Mesenchymal stem cell (in vitro differentiated cells and primary cell): ENCODE measurements at regions not wholly inside any gene's neighbourhood (a gene's known extent, or its start where the extent isn't known, plus 50 kb on each side); places are given as distances from the start of the nearest gene placed in this dataset.

Experiments used
- DNase-seq: peaks from one replicate; pipeline ENCODE4 v3.0.0-alpha.2; 2013
- H2AFZ ChIP-seq: one replicate; pipeline ENCODE4 v1.6.1; 2013; ENCODE audit warnings: low read depth, mild to moderate bottlenecking, control low read depth, inconsistent platforms, low read length, moderate library complexity
- H2AK5ac ChIP-seq: 2 replicates; pipeline ENCODE4 v1.6.1; 2013; ENCODE audit warnings: low read length, moderate library complexity, mild to moderate bottlenecking, inconsistent platforms; ENCODE audit not compliant: severe bottlenecking
- H2BK120ac ChIP-seq: one replicate; pipeline ENCODE4 v1.6.1; 2013; ENCODE audit warnings: low read depth, mild to moderate bottlenecking, inconsistent platforms, low read length, moderate library complexity
- H2BK12ac ChIP-seq, 2 experiments: one replicate each; pipeline ENCODE4 v1.6.1; 2013; ENCODE audit warnings: inconsistent platforms in 2 of 2, low read length in 2 of 2, mild to moderate bottlenecking in 2 of 2, moderate library complexity in 2 of 2, control low read depth in 1 of 2
- H2BK15ac ChIP-seq: one replicate; pipeline ENCODE4 v1.6.1; 2013; ENCODE audit warnings: mild to moderate bottlenecking, low read depth, inconsistent platforms; ENCODE audit not compliant: poor library complexity, severe bottlenecking
- H2BK5ac ChIP-seq: 2 replicates; pipeline ENCODE4 v1.6.1; 2013; ENCODE audit warnings: low read depth, mild to moderate bottlenecking, low read length, control low read depth, inconsistent platforms; ENCODE audit not compliant: poor library complexity, severe bottlenecking
- H3K14ac ChIP-seq, 2 experiments: one replicate each; pipeline ENCODE4 v1.6.1; 2013; ENCODE audit warnings: inconsistent platforms in 2 of 2, low read length in 2 of 2, control low read depth in 1 of 2, mild to moderate bottlenecking in 1 of 2, moderate library complexity in 1 of 2
- H3K18ac ChIP-seq, 2 experiments: one replicate each; pipeline ENCODE4 v1.6.1; 2013; ENCODE audit warnings: inconsistent platforms in 2 of 2, low read length in 2 of 2, control low read depth in 1 of 2, low read depth in 1 of 2, mild to moderate bottlenecking in 1 of 2
- H3K23ac ChIP-seq, 2 experiments: one replicate each; pipeline ENCODE4 v1.6.1; 2013; ENCODE audit warnings: inconsistent platforms in 2 of 2, low read length in 2 of 2, mild to moderate bottlenecking in 2 of 2, moderate library complexity in 2 of 2, control low read depth in 1 of 2
- H3K27ac ChIP-seq: 2 replicates; pipeline ENCODE4 v1.5.1; 2013; ENCODE audit warnings: mild to moderate bottlenecking, moderate library complexity, low read length, control low read depth, inconsistent platforms; ENCODE audit not compliant: poor library complexity, severe bottlenecking
- H3K27me3 ChIP-seq, 2 experiments: 2 replicates each; pipeline versions ENCODE4 v1.6.1 to v1.7.0; 2013; ENCODE audit warnings: low read length in 2 of 2, mild to moderate bottlenecking in 2 of 2, moderate library complexity in 2 of 2, control low read depth in 1 of 2, inconsistent platforms in 1 of 2; ENCODE audit not compliant: control insufficient read depth in 1 of 2, insufficient read depth in 1 of 2
- H3K36me3 ChIP-seq, 2 experiments: 2 replicates each; pipeline versions ENCODE4 v1.6.1 to v1.7.0; 2013; ENCODE audit warnings: low read length in 2 of 2, control low read depth in 1 of 2, inconsistent platforms in 1 of 2, low read depth in 1 of 2, mild to moderate bottlenecking in 1 of 2; ENCODE audit not compliant: insufficient read depth in 2 of 2, control insufficient read depth in 1 of 2
- H3K4ac ChIP-seq, 2 experiments: one replicate each; pipeline ENCODE4 v1.6.1; 2013; ENCODE audit warnings: inconsistent platforms in 2 of 2, low read length in 2 of 2, mild to moderate bottlenecking in 2 of 2, moderate library complexity in 2 of 2, control low read depth in 1 of 2, low read depth in 1 of 2
- H3K4me1 ChIP-seq: 2 replicates; pipeline ENCODE4 v1.6.1; 2013; ENCODE audit warnings: low read depth, low read length, control low read depth; ENCODE audit not compliant: control insufficient read depth, insufficient read depth
- H3K4me2 ChIP-seq: 2 replicates; pipeline ENCODE4 v1.6.1; 2013; ENCODE audit warnings: low read length, mild to moderate bottlenecking, inconsistent platforms; ENCODE audit not compliant: poor library complexity, severe bottlenecking
- H3K4me3 ChIP-seq, 2 experiments: 2 replicates each; pipeline versions ENCODE4 v1.5.1 to v1.7.0; 2013; ENCODE audit warnings: low read length in 2 of 2, mild to moderate bottlenecking in 2 of 2, control low read depth in 1 of 2, low read depth in 1 of 2; ENCODE audit not compliant: insufficient read depth in 1 of 2
- H3K79me1 ChIP-seq: replicated peaks from 2 replicates; pipeline ENCODE4 v1.6.1; 2013; ENCODE audit warnings: mild to moderate bottlenecking, control low read depth, low read length, inconsistent platforms; ENCODE audit not compliant: poor library complexity, severe bottlenecking
- H3K9ac ChIP-seq: 2 replicates; pipeline ENCODE4 v1.7.0; 2013; ENCODE audit warnings: mild to moderate bottlenecking, low read length, moderate library complexity
- H3K9me3 ChIP-seq: 2 replicates; pipeline ENCODE4 v1.7.0; 2013; ENCODE audit warnings: mild to moderate bottlenecking, low read length; ENCODE audit not compliant: control insufficient read depth
- H4K8ac ChIP-seq: one replicate; pipeline ENCODE4 v1.6.1; 2013; ENCODE audit warnings: inconsistent platforms, mild to moderate bottlenecking, low read length, moderate library complexity
- H4K91ac ChIP-seq: one replicate; pipeline ENCODE4 v1.6.1; 2013; ENCODE audit warnings: mild to moderate bottlenecking, low read length, inconsistent platforms
- WGBS: methylation state at CpG from one replicate; pipeline ENCODE4 v1.1.7; 2013; ENCODE audit warnings: mixed read lengths; 5-methylcytosine and 5-hydroxymethylcytosine counted together

DNA sequence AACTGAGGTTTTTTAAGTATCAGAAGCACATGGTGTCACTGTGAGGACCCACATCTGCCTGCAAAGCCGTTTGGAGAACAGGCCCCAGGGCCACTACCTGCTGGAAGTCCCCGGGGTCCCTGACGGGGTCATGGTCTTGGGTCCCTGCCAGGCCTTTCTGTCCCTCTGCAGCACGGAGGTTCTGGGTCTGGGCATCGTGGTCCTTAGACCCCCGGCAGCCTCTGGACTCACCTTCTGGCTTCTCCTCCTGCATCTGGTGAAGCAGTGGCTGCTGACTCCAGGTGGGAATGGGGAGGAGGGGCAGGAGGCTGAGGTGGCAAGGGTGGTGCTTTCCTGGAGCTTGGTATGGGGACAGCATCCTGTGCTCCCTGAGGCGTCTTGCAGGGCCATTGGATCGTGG is 198.6 kb downstream of the TEX29 start:
- no peak overlapping the region for H3K4me3 ChIP-seq
- WGBS, result 79% methylated on average over 8 of the region's 8 CpGs
- H3K9ac ChIP-seq, result no peak overlapping the region
- no peak overlapping the region for H4K8ac ChIP-seq
- peaks cover 0 to 6% of the 10 kb centered on the region in 2 experiments for H3K27me3 ChIP-seq
- DNase-seq, result no peak
- H3K36me3 ChIP-seq, result no peaks in the 10 kb centered on the region
- H3K4me1 ChIP-seq, result no peaks in the 10 kb centered on the region
- no peak overlapping the region for H2BK5ac ChIP-seq
- H3K14ac ChIP-seq, result no peak overlapping the region
- no peak overlapping the region for H2AFZ ChIP-seq
- H3K27ac ChIP-seq, result no peak overlapping the region
- no peak overlapping the region for H2AK5ac ChIP-seq
- H3K9me3 ChIP-seq, result no peaks in the 10 kb centered on the region
- no peak overlapping the region for H2BK15ac ChIP-seq
- H3K79me1 ChIP-seq, result no peaks in the 10 kb centered on the region
- no peak overlapping the region for H2BK12ac ChIP-seq
- H4K91ac ChIP-seq, result no peak overlapping the region
- no peak overlapping the region for H3K18ac ChIP-seq
- H2BK120ac ChIP-seq, result no peak overlapping the region
- H3K23ac ChIP-seq, result no peak overlapping the region
- H3K4ac ChIP-seq, result no peak overlapping the region
- no peak overlapping the region for H3K4me2 ChIP-seq

DNA sequence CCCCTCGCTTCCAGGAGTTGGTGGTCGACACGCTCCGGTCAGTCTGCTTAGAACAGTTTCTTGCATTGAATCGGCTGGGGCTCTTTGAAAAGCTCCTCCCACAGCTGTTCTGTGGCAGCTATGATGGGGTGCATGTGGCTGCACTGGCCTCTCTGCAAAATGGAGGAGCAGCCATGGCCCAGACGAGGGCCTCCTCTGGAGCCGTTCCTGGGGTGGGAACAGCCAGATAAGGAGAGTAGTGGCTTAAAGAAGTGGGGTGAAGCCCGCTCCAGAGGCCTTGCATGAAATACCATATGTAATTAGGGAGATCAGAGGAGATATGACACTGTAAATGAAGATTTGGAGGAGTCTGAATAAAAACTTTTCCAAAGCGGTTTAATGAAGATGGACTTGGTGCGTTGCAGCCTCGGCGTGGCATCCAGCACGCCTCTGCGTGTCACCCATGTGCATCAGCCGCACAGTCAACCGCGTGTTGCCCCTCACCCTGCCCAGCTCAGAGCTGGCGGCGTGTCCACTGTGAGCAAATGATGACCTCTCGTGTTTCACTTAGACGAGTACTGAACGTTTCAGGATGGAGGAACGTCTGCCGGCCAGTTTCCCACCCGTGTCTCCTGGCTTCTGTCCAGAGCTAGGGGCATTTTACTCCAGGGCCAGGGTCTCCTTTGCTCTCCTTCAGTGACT is 199.2 kb downstream of the TEX29 start:
- no peak for DNase-seq
- Histone ChIP-seq H2BK12ac (no peak overlapping the region), H3K23ac (no peak overlapping the region), H2AK5ac (no peak overlapping the region), H3K4me1 (no peaks in the 10 kb centered on the region), H3K4me3 (no peak overlapping the region), H2BK15ac (no peak overlapping the region), H4K8ac (no peak overlapping the region), H3K18ac (no peak overlapping the region), H3K9ac (no peak overlapping the region), H3K4me2 (no peak overlapping the region), H2BK5ac (no peak overlapping the region), H2AFZ (no peak overlapping the region), H2BK120ac (no peak overlapping the region), H3K27me3 (peaks cover 0 to 6% of the 10 kb centered on the region in 2 experiments), H3K4ac (no peak overlapping the region), H3K14ac (no peak overlapping the region), H3K36me3 (no peaks in the 10 kb centered on the region), H3K9me3 (no peaks in the 10 kb centered on the region), H4K91ac (no peak overlapping the region), H3K79me1 (no peaks in the 10 kb centered on the region), H3K27ac (no peak overlapping the region)
- WGBS, result 88% methylated on average over 25 of the region's 25 CpGs

DNA sequence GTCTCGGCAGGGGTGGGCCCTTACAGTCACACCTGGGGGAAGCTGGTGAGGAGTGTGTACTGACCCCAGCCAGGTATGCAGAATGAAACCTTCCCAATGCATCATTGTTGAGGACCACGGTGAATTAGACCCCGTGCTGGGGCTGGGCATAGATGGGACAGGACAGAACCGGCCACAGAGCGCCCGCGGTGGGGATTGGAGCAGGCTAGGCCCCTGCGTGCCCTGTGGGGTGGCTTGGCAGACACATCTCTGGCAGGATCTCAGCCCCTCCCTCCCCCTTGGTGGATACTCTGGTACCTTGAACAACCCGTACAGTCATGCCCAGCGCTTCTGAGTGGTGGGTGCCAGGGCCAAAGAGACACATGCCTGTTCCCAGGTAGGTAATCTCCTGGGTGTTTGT is 200.6 kb downstream of the TEX29 start:
- Histone ChIP-seq H3K14ac (no peak overlapping the region), H3K4me3 (no peak overlapping the region), H2BK5ac (no peak overlapping the region), H3K9ac (no peak overlapping the region), H2BK120ac (no peak overlapping the region), H2BK15ac (no peak overlapping the region), H2AK5ac (no peak overlapping the region), H3K27me3 (peaks cover 0 to 3% of the 10 kb centered on the region in 2 experiments), H3K4me2 (no peak overlapping the region), H3K18ac (no peak overlapping the region), H2BK12ac (no peak overlapping the region), H3K79me1 (no peaks in the 10 kb centered on the region), H3K9me3 (no peaks in the 10 kb centered on the region), H4K91ac (no peak overlapping the region), H3K4me1 (no peaks in the 10 kb centered on the region), H3K23ac (no peak overlapping the region), H3K27ac (no peak overlapping the region), H3K36me3 (no peaks in the 10 kb centered on the region), H3K4ac (no peak overlapping the region), H4K8ac (no peak overlapping the region), H2AFZ (no peak overlapping the region)
- no peak for DNase-seq
- 88% methylated on average over 10 of the region's 10 CpGs for WGBS

DNA sequence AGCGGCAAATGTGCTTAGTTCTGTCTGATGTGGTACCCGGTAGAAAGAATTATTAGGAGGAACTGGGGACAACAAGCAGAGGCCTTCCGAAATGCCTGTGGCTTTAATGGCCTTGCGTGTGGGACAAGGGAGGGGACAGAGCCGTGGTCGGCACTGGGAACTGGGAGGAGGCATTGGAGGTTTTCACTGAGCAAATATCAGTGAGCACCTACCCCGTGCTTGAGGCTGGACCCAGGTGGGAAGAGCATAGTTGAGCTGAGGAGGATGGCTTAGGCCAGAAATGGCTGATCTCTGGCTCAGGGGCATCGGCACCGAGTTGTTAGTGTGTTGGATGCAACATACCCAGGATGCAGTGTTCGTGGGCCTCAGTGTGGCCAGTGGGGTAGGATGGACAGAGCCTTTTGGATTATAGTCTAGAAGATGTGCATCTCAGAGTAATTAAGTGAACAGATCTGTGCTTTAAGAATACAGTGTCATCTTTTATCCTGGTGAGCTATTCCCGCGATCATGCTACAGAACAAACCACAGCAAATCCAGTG is 201.3 kb downstream of the TEX29 start:
- Histone ChIP-seq H4K91ac (no peak overlapping the region), H3K4ac (no peak overlapping the region), H3K27me3 (peaks cover 0 to 3% of the 10 kb centered on the region in 2 experiments), H3K4me3 (no peak overlapping the region), H3K23ac (no peak overlapping the region), H3K4me2 (no peak overlapping the region), H3K36me3 (no peaks in the 10 kb centered on the region), H2BK12ac (no peak overlapping the region), H3K14ac (no peak overlapping the region), H2BK120ac (no peak overlapping the region), H2BK15ac (no peak overlapping the region), H3K18ac (no peak overlapping the region), H3K79me1 (no peaks in the 10 kb centered on the region), H4K8ac (no peak overlapping the region), H2AK5ac (no peak overlapping the region), H2BK5ac (no peak overlapping the region), H3K27ac (no peak overlapping the region), H3K9me3 (no peaks in the 10 kb centered on the region), H3K4me1 (no peaks in the 10 kb centered on the region), H2AFZ (no peak overlapping the region), H3K9ac (no peak overlapping the region)
- DNase-seq, result no peak
- WGBS, result 86% methylated on average over 12 of the region's 12 CpGs
